BLaER1 treated with 17β-estradiol and CSF1 and Interleukin-3, amounts not matched to agents 10 nM and 100 nM (cell line): ENCODE measurements at regions not wholly inside any gene's neighbourhood (a gene's known extent, or its start where the extent isn't known, plus 50 kb on each side); places are given as distances from the start of the nearest gene placed in this dataset.

Experiments
- H3K27ac ChIP-seq, 11 experiments: shearing (Covaris generic); formaldehyde crosslinking; 2 replicates each; pipeline ENCODE4 v1.8.1; 2022
- H3K27me3 ChIP-seq, 11 experiments: shearing (Covaris generic); formaldehyde crosslinking; 2 replicates each; pipeline ENCODE4 v1.8.1; 2022
- H3K36me3 ChIP-seq, 11 experiments: shearing (Covaris generic); formaldehyde crosslinking; 2 replicates each; pipeline ENCODE4 v1.8.1; 2022
- H3K4me1 ChIP-seq, 10 experiments: shearing (Covaris generic); formaldehyde crosslinking; 2 replicates each; pipeline ENCODE4 v1.8.1; 2022
- H3K4me2 ChIP-seq, 11 experiments: shearing (Covaris generic); formaldehyde crosslinking; 2 replicates each; pipeline ENCODE4 v1.8.1; 2022
- H3K4me3 ChIP-seq, 10 experiments: shearing (Covaris generic); formaldehyde crosslinking; 2 replicates each; pipeline ENCODE4 v1.8.1; 2022
- H3K9ac ChIP-seq, 11 experiments: shearing (Covaris generic); formaldehyde crosslinking; 2 replicates each; pipeline ENCODE4 v1.8.1; 2022
- H3K9me3 ChIP-seq, 11 experiments: shearing (Covaris generic); formaldehyde crosslinking; replicated peaks in 1 of 11; 2 replicates each; pipeline ENCODE4 v1.8.1; 2022
- H4K20me1 ChIP-seq, 11 experiments: shearing (Covaris generic); formaldehyde crosslinking; 2 replicates each; pipeline ENCODE4 v1.8.1; 2022
- Cebpa-rat ChIP-seq, 11 experiments: shearing (Covaris generic); IDR thresholded peaks; 2 replicates each; pipeline ENCODE4 v1.8.1; 2022

DNA sequence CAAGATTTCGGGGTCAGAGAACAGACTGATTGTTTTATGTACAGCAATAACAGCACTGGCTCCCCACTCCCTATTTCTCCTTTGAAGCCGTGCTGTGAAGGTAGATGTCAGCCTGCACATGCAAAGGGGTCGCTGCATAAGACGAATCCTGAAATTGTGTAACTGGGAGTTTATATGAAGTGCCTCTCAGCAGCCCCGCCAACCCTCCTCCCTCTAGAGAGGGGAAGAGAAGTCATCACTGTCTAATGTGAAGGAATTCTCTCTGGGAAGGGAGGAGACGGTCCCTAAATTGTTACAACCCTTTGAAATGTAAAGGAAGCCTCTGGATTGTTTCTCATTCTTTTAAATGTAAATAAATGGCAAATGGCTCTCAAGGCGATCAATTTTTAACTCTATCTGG lies 545.3 kb downstream of the PLA2G4A start:
- Histone ChIP-seq H3K27me3 (no peaks in the 10 kb centered on the region), H3K4me3 (no peak overlapping the region)

DNA sequence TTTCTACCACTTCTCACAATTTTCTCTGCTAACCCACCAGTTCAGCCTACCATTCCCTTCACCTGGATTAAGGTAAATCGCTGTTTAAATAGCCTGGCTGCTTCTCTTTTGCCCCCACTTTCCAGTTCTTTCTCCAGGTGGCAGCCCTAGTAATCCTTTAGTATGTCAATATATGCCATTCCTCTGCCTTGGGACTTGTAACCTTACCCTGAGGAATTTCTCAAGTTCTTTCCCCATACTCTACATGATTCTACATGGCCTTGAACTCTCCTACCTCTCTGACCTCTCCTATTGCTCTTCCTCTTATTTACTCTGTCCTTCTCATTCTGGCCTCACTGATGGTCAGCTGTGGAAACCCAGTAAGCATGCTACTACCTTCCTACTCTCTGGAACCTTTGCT lies 546.0 kb downstream of the PLA2G4A start:
- H3K4me1 ChIP-seq = no peaks in the 10 kb centered on the region
- TF ChIP-seq Cebpa-rat (IDR thresholded peaks at IDR 0.05) = no peak
- H3K4me3 ChIP-seq = no peak overlapping the region
- H3K36me3 ChIP-seq = no peaks in the 10 kb centered on the region
- no peaks in the 10 kb centered on the region for H3K27me3 ChIP-seq
- no peaks in the 10 kb centered on the region for H4K20me1 ChIP-seq
- no peak overlapping the region for H3K4me2 ChIP-seq
- H3K9ac ChIP-seq = no peak overlapping the region
- no peaks in the 10 kb centered on the region for H3K9me3 ChIP-seq
- no peak overlapping the region for H3K27ac ChIP-seq

More for the DNA sequence above, 545.3 kb downstream of the PLA2G4A start:
- no peaks in the 10 kb centered on the region for H3K36me3 ChIP-seq
- H3K4me2 ChIP-seq = no peak overlapping the region
- no peaks in the 10 kb centered on the region for H4K20me1 ChIP-seq
- no peak overlapping the region for H3K9ac ChIP-seq
- H3K4me1 ChIP-seq = no peaks in the 10 kb centered on the region
- no peaks in the 10 kb centered on the region for H3K9me3 ChIP-seq
- H3K27ac ChIP-seq = no peak overlapping the region
- no peak for TF ChIP-seq Cebpa-rat (IDR thresholded peaks at IDR 0.05)

DNA sequence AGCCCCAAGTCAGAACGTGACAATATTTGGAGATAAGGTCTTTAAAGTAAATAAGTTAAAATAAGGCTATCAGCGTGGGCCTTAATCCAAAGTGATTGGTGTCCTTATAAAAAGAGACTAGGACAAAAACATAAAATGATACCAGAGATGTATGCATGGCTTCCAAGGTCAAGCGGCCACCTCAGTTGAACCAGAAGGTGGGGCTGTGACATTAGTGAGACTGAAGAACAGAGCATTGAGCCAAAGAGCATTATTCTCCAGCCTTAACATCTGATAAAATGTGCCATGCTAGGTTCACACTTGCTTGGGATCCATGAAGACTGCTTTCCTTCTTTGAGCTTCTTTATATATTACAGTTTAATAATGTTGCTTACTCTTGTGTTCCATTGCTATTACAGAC lies 554.6 kb downstream of the PLA2G4A start:
- no peak overlapping the region for H3K9ac ChIP-seq
- H3K4me3 ChIP-seq = no peak overlapping the region
- no peaks in the 10 kb centered on the region for H3K36me3 ChIP-seq
- H4K20me1 ChIP-seq = no peaks in the 10 kb centered on the region
- H3K27me3 ChIP-seq = no peaks in the 10 kb centered on the region
- H3K4me2 ChIP-seq = no peak overlapping the region
- H3K4me1 ChIP-seq = no peaks in the 10 kb centered on the region
- H3K9me3 ChIP-seq = no peaks in the 10 kb centered on the region
- no peak overlapping the region for H3K27ac ChIP-seq
- no peak for TF ChIP-seq Cebpa-rat (IDR thresholded peaks at IDR 0.05)

DNA sequence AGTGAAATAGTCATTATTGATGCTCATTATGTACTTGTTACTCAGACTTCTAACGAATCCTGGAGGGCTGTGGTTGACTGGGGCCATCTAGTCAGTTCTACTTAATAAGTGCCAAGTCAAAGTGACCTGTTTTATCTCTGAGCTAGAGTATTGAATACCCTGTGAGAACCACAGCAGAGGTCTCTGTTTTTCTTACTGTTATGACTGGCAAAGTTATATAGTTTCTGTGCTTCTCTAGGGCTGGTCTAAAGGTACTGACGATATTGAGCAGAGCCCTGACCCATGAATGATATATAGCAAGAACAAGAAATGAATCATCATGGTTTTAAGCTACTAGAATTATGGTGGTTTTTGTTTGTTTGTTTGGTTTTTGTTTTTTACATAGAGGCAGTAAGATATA lies 555.8 kb downstream of the PLA2G4A start:
- TF ChIP-seq Cebpa-rat (IDR thresholded peaks at IDR 0.05) = no peak
- Histone ChIP-seq H3K4me2 (no peak overlapping the region), H3K4me1 (no peaks in the 10 kb centered on the region)

DNA sequence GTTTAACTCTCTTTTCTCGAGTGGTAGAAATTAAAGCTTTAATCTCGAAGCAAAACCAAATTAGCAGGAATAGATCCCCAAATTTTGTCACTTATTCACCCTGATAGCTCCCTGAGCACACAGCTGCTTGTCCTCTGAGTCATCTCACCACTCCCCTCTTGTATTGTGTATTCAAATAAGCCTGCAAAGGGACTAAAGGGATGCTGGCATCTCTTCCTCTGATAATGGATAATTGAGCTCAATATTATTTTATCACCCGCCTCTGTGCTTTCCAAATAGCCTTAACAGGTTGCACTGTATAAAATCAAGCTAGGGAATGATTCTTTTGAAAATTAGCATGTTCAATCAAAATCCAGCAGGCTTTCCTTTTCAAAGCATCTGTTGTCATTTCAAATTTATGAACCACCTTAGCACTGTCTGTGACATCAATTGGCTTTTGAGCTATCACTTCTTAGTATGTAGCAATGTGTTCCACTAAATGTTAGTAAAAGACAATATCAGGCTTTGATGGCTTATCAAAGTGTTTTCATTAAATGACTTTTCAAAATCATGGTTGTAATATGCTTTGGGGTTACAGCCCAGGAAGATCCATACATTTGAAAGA lies 561.6 kb downstream of the PLA2G4A start:
- Histone ChIP-seq H3K36me3 (no peaks in the 10 kb centered on the region), H3K9me3 (no peaks in the 10 kb centered on the region), H4K20me1 (no peaks in the 10 kb centered on the region), H3K4me1 (no peaks in the 10 kb centered on the region), H3K9ac (no peak overlapping the region), H3K27ac (no peak overlapping the region), H3K27me3 (no peaks in the 10 kb centered on the region), H3K4me3 (no peak overlapping the region), H3K4me2 (no peak overlapping the region)
- no peak for TF ChIP-seq Cebpa-rat (IDR thresholded peaks at IDR 0.05)

More for the DNA sequence above, 555.8 kb downstream of the PLA2G4A start:
- no peak overlapping the region for H3K9ac ChIP-seq
- H3K27me3 ChIP-seq = no peaks in the 10 kb centered on the region
- no peak overlapping the region for H3K27ac ChIP-seq
- H3K36me3 ChIP-seq = no peaks in the 10 kb centered on the region
- no peak overlapping the region for H3K4me3 ChIP-seq
- no peaks in the 10 kb centered on the region for H4K20me1 ChIP-seq
- no peaks in the 10 kb centered on the region for H3K9me3 ChIP-seq

DNA sequence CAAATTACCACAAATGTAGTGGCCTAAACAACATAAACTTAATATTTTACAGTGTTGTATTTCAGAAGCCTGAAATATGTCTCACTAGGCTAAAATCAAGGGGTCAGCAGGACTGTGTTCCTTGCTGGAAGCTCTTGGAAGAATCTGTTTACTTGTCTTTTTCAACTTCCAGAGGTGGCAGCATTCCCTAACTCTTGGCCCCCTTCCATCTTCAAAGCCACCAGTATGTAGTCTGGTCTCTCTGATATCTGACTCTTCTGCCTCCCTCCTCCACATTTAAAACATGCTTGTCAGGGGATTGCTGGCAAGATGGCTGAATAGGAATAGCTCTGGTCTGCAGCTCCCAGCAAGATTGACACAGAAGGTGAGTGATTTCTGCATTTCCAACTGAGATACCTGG lies 567.5 kb downstream of the PLA2G4A start:
- Histone ChIP-seq H3K4me2 (no peak overlapping the region), H4K20me1 (no peaks in the 10 kb centered on the region), H3K9ac (no peak overlapping the region), H3K36me3 (no peaks in the 10 kb centered on the region), H3K9me3 (no peaks in the 10 kb centered on the region), H3K27ac (no peak overlapping the region), H3K4me1 (no peaks in the 10 kb centered on the region; a peak in 1 of 20 replicates), H3K27me3 (no peaks in the 10 kb centered on the region), H3K4me3 (no peak overlapping the region)
- no peak for TF ChIP-seq Cebpa-rat (IDR thresholded peaks at IDR 0.05)

DNA sequence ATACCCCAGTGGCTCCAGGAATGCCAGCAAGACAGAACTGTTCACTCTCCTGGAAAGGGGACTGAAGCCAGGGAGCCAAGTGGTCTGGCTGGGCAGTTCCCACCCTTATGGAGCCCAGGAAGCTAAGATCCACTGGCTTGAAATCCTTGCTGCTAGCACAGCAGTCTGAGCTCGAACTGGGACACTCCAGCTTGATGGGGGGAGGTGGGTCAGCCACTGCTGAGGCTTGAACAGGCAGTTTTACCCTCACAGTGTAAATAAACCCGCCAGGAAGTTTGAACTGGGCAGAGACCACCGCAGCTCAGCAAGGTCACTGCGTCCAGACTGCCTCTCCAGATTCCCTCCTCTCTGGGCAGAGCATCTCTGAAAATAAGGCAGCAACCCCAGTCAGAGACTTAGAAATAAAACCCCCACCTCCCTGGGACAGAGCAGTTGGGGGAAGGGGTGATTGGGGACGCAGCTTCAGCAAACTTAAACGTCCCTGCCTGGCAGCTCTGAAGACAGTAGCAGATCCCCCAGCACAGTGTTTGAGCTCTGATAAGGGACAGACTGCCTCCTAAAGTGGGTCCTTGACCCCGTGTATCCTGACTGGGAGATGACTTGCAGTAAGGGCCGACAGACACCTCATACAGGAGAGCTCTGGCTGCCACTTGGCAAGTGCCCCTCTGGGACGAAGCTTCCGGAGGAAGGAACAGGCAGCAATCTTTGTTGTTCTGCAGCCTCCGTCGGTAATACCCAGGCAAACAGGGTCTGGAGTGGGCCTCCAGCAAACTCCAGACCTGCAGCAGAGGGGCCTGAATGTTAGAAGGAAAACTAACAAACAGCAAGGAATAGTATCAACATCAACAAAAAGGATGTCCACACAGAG lies 568.4 kb downstream of the PLA2G4A start:
- Histone ChIP-seq H3K9me3 (no peaks in the 10 kb centered on the region), H3K4me3 (no peak overlapping the region), H3K36me3 (no peaks in the 10 kb centered on the region), H3K4me1 (no peaks in the 10 kb centered on the region; a peak in 1 of 20 replicates), H3K27ac (no peak overlapping the region), H4K20me1 (no peaks in the 10 kb centered on the region), H3K9ac (no peak overlapping the region), H3K4me2 (no peak overlapping the region), H3K27me3 (no peaks in the 10 kb centered on the region)
- no peak for TF ChIP-seq Cebpa-rat (IDR thresholded peaks at IDR 0.05)

DNA sequence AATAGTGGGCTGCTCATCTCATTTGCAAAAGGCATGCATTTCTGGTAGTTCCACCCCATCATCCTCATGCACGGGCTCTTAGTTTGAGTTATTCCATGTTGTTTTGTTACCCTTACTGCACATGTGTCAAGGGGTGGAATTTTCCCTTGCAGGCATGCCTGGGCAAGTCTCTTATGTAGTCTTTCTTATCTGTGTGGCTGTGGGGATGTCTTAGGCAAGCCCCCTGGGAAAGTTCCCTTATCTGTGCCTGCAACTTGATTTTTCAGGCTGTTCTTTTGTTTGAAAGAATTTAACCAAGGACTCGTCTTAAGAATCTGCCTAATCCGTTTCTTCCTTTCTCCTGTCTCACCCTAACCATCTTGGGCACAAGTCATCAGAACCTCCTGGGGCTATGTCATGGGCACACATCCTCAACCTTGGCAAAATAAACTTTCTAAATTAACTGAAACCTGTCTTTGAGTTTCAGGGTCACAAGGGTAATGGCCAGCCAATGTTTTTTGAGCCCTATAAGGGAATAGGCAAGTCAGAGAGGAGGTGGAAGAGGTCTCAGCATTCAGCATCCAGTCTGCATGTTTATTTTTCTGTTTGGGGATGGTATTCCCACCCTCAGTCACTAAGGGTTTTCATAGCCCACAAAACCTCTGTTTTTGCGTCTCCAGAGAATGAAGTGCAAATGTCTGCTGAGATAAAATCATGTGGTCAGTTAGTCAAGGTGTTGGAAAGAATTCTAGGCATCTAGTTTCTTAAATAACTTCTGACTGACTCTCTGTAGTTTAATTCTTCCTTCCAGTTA lies 579.7 kb downstream of the PLA2G4A start:
- H3K4me3 ChIP-seq = no peak overlapping the region
- H3K4me1 ChIP-seq = peaks cover 0 to 14% (median 0%) of the 10 kb centered on the region in 10 experiments; a peak in 7 of 20 replicates
- H3K9me3 ChIP-seq = no peaks in the 10 kb centered on the region
- H3K27me3 ChIP-seq = no peaks in the 10 kb centered on the region
- H3K27ac ChIP-seq = peak overlapping the region in 6 of 11 experiments; percentile 10 to 56 (median 27); a peak in 6 of 22 replicates
- no peaks in the 10 kb centered on the region for H3K36me3 ChIP-seq
- no peaks in the 10 kb centered on the region for H4K20me1 ChIP-seq
- peak overlapping the region in 6 of 11 experiments; percentile 4 to 33 (median 12); a peak in 3 of 22 replicates for H3K4me2 ChIP-seq
- no peak for TF ChIP-seq Cebpa-rat (IDR thresholded peaks at IDR 0.05)
- no peak overlapping the region for H3K9ac ChIP-seq

DNA sequence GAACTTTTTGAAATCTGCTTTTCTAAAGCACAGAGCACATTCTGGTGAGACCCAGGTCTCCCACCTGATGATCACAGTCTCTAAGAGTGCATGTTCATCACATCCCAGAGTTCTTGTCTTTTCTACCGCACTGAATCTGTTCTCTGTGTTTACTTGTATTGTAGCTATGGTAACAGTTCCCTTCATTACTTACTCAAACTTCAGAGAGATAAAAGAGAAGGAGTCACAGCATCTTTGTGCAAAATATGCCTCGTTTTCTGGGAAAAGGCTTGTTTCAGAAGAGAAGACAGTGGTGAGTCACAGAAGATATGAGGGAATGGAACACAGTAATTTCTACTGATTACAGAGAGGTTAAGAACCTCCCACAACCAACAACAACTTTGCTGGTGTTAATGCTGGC lies 580.6 kb downstream of the PLA2G4A start:
- H3K9ac ChIP-seq = no peak overlapping the region
- no peak overlapping the region; a peak in 1 of 22 replicates for H3K27ac ChIP-seq
- TF ChIP-seq Cebpa-rat (IDR thresholded peaks at IDR 0.05) = no peak
- H4K20me1 ChIP-seq = no peaks in the 10 kb centered on the region
- H3K9me3 ChIP-seq = no peaks in the 10 kb centered on the region
- no peak overlapping the region for H3K4me2 ChIP-seq
- no peaks in the 10 kb centered on the region for H3K36me3 ChIP-seq
- H3K4me3 ChIP-seq = no peak overlapping the region
- H3K4me1 ChIP-seq = peaks cover 0 to 14% (median 0%) of the 10 kb centered on the region in 10 experiments; a peak in 7 of 20 replicates
- no peaks in the 10 kb centered on the region for H3K27me3 ChIP-seq
